ENCODE measurements at regions not wholly inside any gene's neighbourhood (a gene's known extent, or its start where the extent isn't known, plus 50 kb on each side); places are given as distances from the start of the nearest gene placed in this dataset.
"Not testable (repeated sequence)": the region's sequence is repeated elsewhere in the genome, so short reads cannot be mapped to it uniquely, and the experiment has no call there.

DNA sequence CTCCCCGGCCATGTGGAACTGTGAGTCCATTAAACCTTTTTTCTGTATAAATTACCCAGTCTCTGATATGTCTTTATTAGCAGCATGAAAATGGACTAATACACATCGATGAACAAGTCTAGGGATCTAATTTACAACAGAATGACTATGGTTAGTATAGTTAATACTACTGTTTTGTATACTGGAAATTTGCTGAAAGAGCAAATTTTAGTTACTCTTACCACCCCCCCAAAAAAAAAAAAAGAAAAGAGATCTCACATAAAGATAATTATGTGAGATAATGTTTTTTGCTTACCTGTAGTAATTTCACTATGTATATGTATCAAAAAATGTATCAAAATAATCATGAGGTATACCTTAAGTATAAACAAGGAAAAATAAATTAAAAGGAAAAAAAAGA lies 199.5 kb upstream of the GRM3 start:
- no peak for TF ChIP-seq EZH2 (IDR thresholded peaks at IDR 0.05; ENCODE audit: low read length, missing control alignments)
- TF ChIP-seq, protein P1, sequence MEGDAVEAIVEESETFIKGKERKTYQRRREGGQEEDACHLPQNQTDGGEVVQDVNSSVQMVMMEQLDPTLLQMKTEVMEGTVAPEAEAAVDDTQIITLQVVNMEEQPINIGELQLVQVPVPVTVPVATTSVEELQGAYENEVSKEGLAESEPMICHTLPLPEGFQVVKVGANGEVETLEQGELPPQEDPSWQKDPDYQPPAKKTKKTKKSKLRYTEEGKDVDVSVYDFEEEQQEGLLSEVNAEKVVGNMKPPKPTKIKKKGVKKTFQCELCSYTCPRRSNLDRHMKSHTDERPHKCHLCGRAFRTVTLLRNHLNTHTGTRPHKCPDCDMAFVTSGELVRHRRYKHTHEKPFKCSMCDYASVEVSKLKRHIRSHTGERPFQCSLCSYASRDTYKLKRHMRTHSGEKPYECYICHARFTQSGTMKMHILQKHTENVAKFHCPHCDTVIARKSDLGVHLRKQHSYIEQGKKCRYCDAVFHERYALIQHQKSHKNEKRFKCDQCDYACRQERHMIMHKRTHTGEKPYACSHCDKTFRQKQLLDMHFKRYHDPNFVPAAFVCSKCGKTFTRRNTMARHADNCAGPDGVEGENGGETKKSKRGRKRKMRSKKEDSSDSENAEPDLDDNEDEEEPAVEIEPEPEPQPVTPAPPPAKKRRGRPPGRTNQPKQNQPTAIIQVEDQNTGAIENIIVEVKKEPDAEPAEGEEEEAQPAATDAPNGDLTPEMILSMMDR (conservative IDR thresholded peaks at IDR 0.05 in 1 of 2, IDR thresholded peaks at IDR 0.05 in 1 of 2; ENCODE audit: low read depth in 1 of 2, low read length in 2 of 2) = no peak
- no peaks in the 10 kb centered on the region for H3K79me2 ChIP-seq (ENCODE audit: control insufficient read depth, insufficient read depth, low read length)

DNA sequence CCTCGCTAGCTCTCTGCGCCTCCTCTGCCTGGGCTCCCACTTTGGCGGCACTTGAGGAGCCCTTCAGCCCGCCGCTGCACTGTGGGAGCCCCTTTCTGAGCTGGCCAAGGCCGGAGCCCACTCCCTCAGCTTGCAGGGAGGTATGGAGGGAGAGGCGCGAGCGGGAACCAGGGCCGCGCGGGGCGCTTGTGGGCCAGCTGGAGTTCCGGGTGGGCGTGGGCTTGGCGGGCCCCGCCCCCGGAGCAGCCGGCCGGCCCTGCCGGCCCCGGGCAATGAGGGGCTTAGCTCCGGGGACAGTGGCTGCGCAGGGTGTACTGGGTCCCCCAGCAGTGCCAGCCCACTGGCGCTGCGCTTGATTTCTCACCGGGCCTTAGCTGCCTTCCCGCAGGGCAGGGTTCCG lies 203.3 kb upstream of the GRM3 start:
- not testable (repeated sequence) for H3K9me3 ChIP-seq (ENCODE audit: control insufficient read depth, insufficient read depth, low read depth, low read length); H3K4me1 ChIP-seq (ENCODE audit: control insufficient read depth, extremely low read depth, insufficient read depth, low read length); H3K4me3 ChIP-seq (replicated peaks in 1 of 4; ENCODE audit: control extremely low read depth in 1 of 4, insufficient read depth in 1 of 4, low read depth in 3 of 4, low read length in 4 of 4); H4K20me1 ChIP-seq (ENCODE audit: control insufficient read depth, extremely low read depth, insufficient read depth, low read length); H3K4me2 ChIP-seq (ENCODE audit: extremely low read depth, insufficient read depth, low read length); DNase-seq (ENCODE audit: low read depth in 2 of 2); H3K9ac ChIP-seq (ENCODE audit: insufficient read depth, low read length); H3K36me3 ChIP-seq (ENCODE audit: control insufficient read depth, insufficient read depth, low read length); H3K79me2 ChIP-seq (ENCODE audit: control insufficient read depth, insufficient read depth, low read length); H3K27ac ChIP-seq (ENCODE audit: insufficient read depth, low read length); H3K27me3 ChIP-seq (ENCODE audit: control insufficient read depth, insufficient read depth, low read length); H2AFZ ChIP-seq (ENCODE audit: low read length)

More for the DNA sequence above, 199.5 kb upstream of the GRM3 start:
- Histone ChIP-seq H3K4me1 (ENCODE audit: control insufficient read depth, extremely low read depth, insufficient read depth, low read length) (no peaks in the 10 kb centered on the region), H2AFZ (ENCODE audit: low read length) (no peak overlapping the region), H3K27ac (ENCODE audit: insufficient read depth, low read length) (no peak overlapping the region), H3K36me3 (ENCODE audit: control insufficient read depth, insufficient read depth, low read length) (no peaks in the 10 kb centered on the region), H4K20me1 (ENCODE audit: control insufficient read depth, extremely low read depth, insufficient read depth, low read length) (no peaks in the 10 kb centered on the region), H3K4me2 (ENCODE audit: extremely low read depth, insufficient read depth, low read length) (no peak overlapping the region), H3K9ac (ENCODE audit: insufficient read depth, low read length) (no peak overlapping the region), H3K4me3 (replicated peaks in 1 of 4; ENCODE audit: control extremely low read depth in 1 of 4, insufficient read depth in 1 of 4, low read depth in 3 of 4, low read length in 4 of 4) (no peak overlapping the region), H3K27me3 (ENCODE audit: control insufficient read depth, insufficient read depth, low read length) (no peaks in the 10 kb centered on the region), H3K9me3 (ENCODE audit: control insufficient read depth, insufficient read depth, low read depth, low read length) (no peaks in the 10 kb centered on the region)
- DNase-seq (ENCODE audit: low read depth in 2 of 2) = no peak

DNA sequence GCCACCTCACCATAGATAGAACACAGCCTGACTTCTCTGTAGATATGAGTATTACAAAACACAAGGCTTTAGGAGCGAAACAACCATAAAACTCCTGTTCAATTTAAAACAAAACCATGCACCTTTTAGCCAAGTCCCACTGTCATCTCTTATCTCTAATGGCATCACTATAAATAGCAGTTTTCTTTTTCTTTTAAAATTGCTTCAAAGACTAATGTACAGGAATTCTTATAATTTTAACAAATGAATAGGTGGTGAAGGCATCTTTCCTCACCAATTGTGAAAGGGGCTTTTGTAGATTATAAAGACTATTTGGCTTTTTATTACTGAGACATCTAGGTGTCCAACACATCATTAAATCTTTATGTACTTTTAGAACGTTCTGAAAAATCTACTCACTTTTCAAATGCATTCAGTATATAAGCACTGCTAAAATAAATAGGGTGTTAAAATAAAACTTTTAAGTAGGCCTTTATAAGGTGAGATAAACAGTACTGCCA lies 205.7 kb upstream of the GRM3 start:
- Histone ChIP-seq H3K4me1 (ENCODE audit: control insufficient read depth, extremely low read depth, insufficient read depth, low read length) (no peaks in the 10 kb centered on the region), H3K27ac (ENCODE audit: insufficient read depth, low read length) (no peak overlapping the region), H4K20me1 (ENCODE audit: control insufficient read depth, extremely low read depth, insufficient read depth, low read length) (no peaks in the 10 kb centered on the region), H3K9me3 (ENCODE audit: control insufficient read depth, insufficient read depth, low read depth, low read length) (no peaks in the 10 kb centered on the region), H2AFZ (ENCODE audit: low read length) (no peak overlapping the region), H3K4me3 (replicated peaks in 1 of 4; ENCODE audit: control extremely low read depth in 1 of 4, insufficient read depth in 1 of 4, low read depth in 3 of 4, low read length in 4 of 4) (no peak overlapping the region), H3K36me3 (ENCODE audit: control insufficient read depth, insufficient read depth, low read length) (no peaks in the 10 kb centered on the region), H3K79me2 (ENCODE audit: control insufficient read depth, insufficient read depth, low read length) (no peaks in the 10 kb centered on the region), H3K4me2 (ENCODE audit: extremely low read depth, insufficient read depth, low read length) (no peak overlapping the region), H3K27me3 (ENCODE audit: control insufficient read depth, insufficient read depth, low read length) (no peaks in the 10 kb centered on the region), H3K9ac (ENCODE audit: insufficient read depth, low read length) (no peak overlapping the region)
- no peak for DNase-seq (ENCODE audit: low read depth in 2 of 2)
- no peak for TF ChIP-seq EZH2 (IDR thresholded peaks at IDR 0.05; ENCODE audit: low read length, missing control alignments)
- TF ChIP-seq, protein P1 (conservative IDR thresholded peaks at IDR 0.05 in 1 of 2, IDR thresholded peaks at IDR 0.05 in 1 of 2; ENCODE audit: low read depth in 1 of 2, low read length in 2 of 2) = no peak
